22Rv1 (cell line): ENCODE measurements at regions not wholly inside any gene's neighbourhood (a gene's known extent, or its start where the extent isn't known, plus 50 kb on each side); places are given as distances from the start of the nearest gene placed in this dataset.
A peak's percentile ranks its signal among the peaks of the same experiment; 100 is the strongest.

Source experiments
- H3K27ac ChIP-seq: fragments of 450-650 bp; 2 replicates; pipeline ENCODE4 v1.5.1; 2017
- CTCF ChIP-seq: fragments of 450-650 bp; IDR thresholded peaks from 2 replicates; pipeline ENCODE4 v1.5.1; 2017; ENCODE audit warnings: mild to moderate bottlenecking
- ZFX ChIP-seq: fragments of 450-650 bp; IDR thresholded peaks from 2 replicates; pipeline ENCODE4 v1.6.1; 2017; ENCODE audit warnings: antibody characterized with exemption, borderline replicate concordance

- no peak for TF ChIP-seq ZFX
- TF ChIP-seq CTCF, result no peak
- no peak overlapping the region for H3K27ac ChIP-seq
Measured at GRCh38 chr6:23045280-23045679, 475.9 kb downstream of the HDGFL1 start.

GRCh38 chr6:23055523-23055922 lies 486.2 kb downstream of the HDGFL1 start:
- no peak overlapping the region for H3K27ac ChIP-seq
- no peak for TF ChIP-seq ZFX
- no peak for TF ChIP-seq CTCF

GRCh38 chr6:23073821-23074220 lies 504.5 kb downstream of the HDGFL1 start:
- no peak for TF ChIP-seq CTCF
- TF ChIP-seq ZFX, result no peak
- H3K27ac ChIP-seq, result no peak overlapping the region

GRCh38 chr6:23077772-23078171 lies 508.4 kb downstream of the HDGFL1 start:
- H3K27ac ChIP-seq, result no peak overlapping the region
- TF ChIP-seq ZFX, result no peak
- no peak for TF ChIP-seq CTCF

GRCh38 chr6:23081701-23082100 lies 512.3 kb downstream of the HDGFL1 start:
- no peak overlapping the region for H3K27ac ChIP-seq
- TF ChIP-seq CTCF (peak; percentile 47), ZFX (no peak)

- TF ChIP-seq CTCF (no peak), ZFX (no peak)
- no peak overlapping the region for H3K27ac ChIP-seq
Measured at GRCh38 chr6:23086100-23086499, 516.7 kb downstream of the HDGFL1 start.

GRCh38 chr6:23087471-23087870 lies 518.1 kb downstream of the HDGFL1 start:
- no peak overlapping the region for H3K27ac ChIP-seq
- TF ChIP-seq CTCF, result no peak
- no peak for TF ChIP-seq ZFX
